Activated CD4-positive, alpha-beta T cell treated with anti-CD3 and anti-CD28 coated beads, Interleukin-10, Interleukin-2, amounts not matched to agents 100 ng/mL and 50 ng/mL, durations not matched to agents 16 hours and 8 hours (primary cell): ENCODE measurements at regions not wholly inside any gene's neighbourhood (a gene's known extent, or its start where the extent isn't known, plus 50 kb on each side); places are given as distances from the start of the nearest gene placed in this dataset.

ENCODE experiments used
- DNase-seq: peaks from one replicate; pipeline ENCODE4 v3.0.0-alpha.2; 2020

GRCh38 chr4:141464366-141464765 is 172.0 kb upstream of the IL15 start:
- DNase-seq: no peak

- DNase-seq: no peak
Observed at GRCh38 chr4:141465171-141465570, 171.2 kb upstream of the IL15 start.

- no peak for DNase-seq
Observed at GRCh38 chr4:141467225-141467624, 169.2 kb upstream of the IL15 start.

- DNase-seq: no peak
Observed at GRCh38 chr4:141469392-141469791, 167.0 kb upstream of the IL15 start.

GRCh38 chr4:141473026-141473540 is 163.3 kb upstream of the IL15 start:
- DNase-seq: no peak

- DNase-seq: no peak
Observed at GRCh38 chr4:141473952-141474351, 162.4 kb upstream of the IL15 start.

GRCh38 chr4:141480950-141481349 is 155.4 kb upstream of the IL15 start:
- no peak for DNase-seq

- peak; percentile 10 for DNase-seq
Observed at GRCh38 chr4:141484298-141484697, 152.1 kb upstream of the IL15 start.

GRCh38 chr4:141486375-141486997 is 149.9 kb upstream of the IL15 start:
- no peak for DNase-seq

GRCh38 chr4:141497627-141498026 is 138.8 kb upstream of the IL15 start:
- DNase-seq: peak; percentile 16

GRCh38 chr4:141499261-141499853 is 137.0 kb upstream of the IL15 start:
- no peak for DNase-seq

GRCh38 chr4:141501395-141501794 is 135.0 kb upstream of the IL15 start:
- no peak for DNase-seq

GRCh38 chr4:141501931-141502330 is 134.5 kb upstream of the IL15 start:
- no peak for DNase-seq

- no peak for DNase-seq
Observed at GRCh38 chr4:141502755-141503154, 133.6 kb upstream of the IL15 start.

GRCh38 chr4:141503260-141503659 is 133.1 kb upstream of the IL15 start:
- DNase-seq: no peak

- no peak for DNase-seq
Observed at GRCh38 chr4:141511055-141511454, 125.3 kb upstream of the IL15 start.

GRCh38 chr4:141513866-141514265 is 122.5 kb upstream of the IL15 start:
- DNase-seq: no peak

GRCh38 chr4:141518222-141518621 is 118.2 kb upstream of the IL15 start:
- no peak for DNase-seq

GRCh38 chr4:141524116-141524515 is 112.3 kb upstream of the IL15 start:
- no peak for DNase-seq

GRCh38 chr4:141524841-141525240 is 111.5 kb upstream of the IL15 start:
- no peak for DNase-seq

- no peak for DNase-seq
Observed at GRCh38 chr4:141530627-141531026, 105.8 kb upstream of the IL15 start.

GRCh38 chr4:141534985-141535384 is 101.4 kb upstream of the IL15 start:
- no peak for DNase-seq

- no peak for DNase-seq
Observed at GRCh38 chr4:141538001-141538400, 98.4 kb upstream of the IL15 start.

GRCh38 chr4:141540643-141541042 is 95.7 kb upstream of the IL15 start:
- DNase-seq: no peak

GRCh38 chr4:141541851-141542250 is 94.5 kb upstream of the IL15 start:
- no peak for DNase-seq
